Retina (tissue), 1 donor: ENCODE measurements at regions not wholly inside any gene's neighbourhood (a gene's known extent, or its start where the extent isn't known, plus 50 kb on each side); places are given as distances from the start of the nearest gene placed in this dataset.
"Not testable (repeated sequence)": the region's sequence is repeated elsewhere in the genome, so short reads cannot be mapped to it uniquely, and the experiment has no call there.

Experiments
- DNase-seq: peaks from one replicate; pipeline ENCODE4 v3.0.0-alpha.2; 2016

GRCh38 chr1:60299581-60299980 lies 226.0 kb upstream of the C1orf87 start:
- no peak for DNase-seq

GRCh38 chr1:60298290-60298689 lies 224.7 kb upstream of the C1orf87 start:
- no peak for DNase-seq

GRCh38 chr1:60296794-60297193 lies 223.2 kb upstream of the C1orf87 start:
- DNase-seq, result no peak

- no peak for DNase-seq
Observed at GRCh38 chr1:60292140-60292539, 218.6 kb upstream of the C1orf87 start.

- no peak for DNase-seq
Observed at GRCh38 chr1:60290393-60290792, 216.8 kb upstream of the C1orf87 start.

GRCh38 chr1:60287536-60287935 lies 214.0 kb upstream of the C1orf87 start:
- no peak for DNase-seq

GRCh38 chr1:60283690-60284089 lies 210.1 kb upstream of the C1orf87 start:
- no peak for DNase-seq

- DNase-seq, result peak; percentile 82
Observed at GRCh38 chr1:60281360-60281932, 207.9 kb upstream of the C1orf87 start.

GRCh38 chr1:60280819-60281218 lies 207.2 kb upstream of the C1orf87 start:
- no peak for DNase-seq

GRCh38 chr1:60280256-60280655 lies 206.7 kb upstream of the C1orf87 start:
- DNase-seq, result peak; percentile 26

- no peak for DNase-seq
Observed at GRCh38 chr1:60279798-60280197, 206.2 kb upstream of the C1orf87 start.

GRCh38 chr1:60277269-60277668 lies 203.7 kb upstream of the C1orf87 start:
- no peak for DNase-seq

- DNase-seq, result no peak
Observed at GRCh38 chr1:60274422-60275290, 201.1 kb upstream of the C1orf87 start.

- no peak for DNase-seq
Observed at GRCh38 chr1:60273185-60273584, 199.6 kb upstream of the C1orf87 start.

- no peak for DNase-seq
Observed at GRCh38 chr1:60271041-60271440, 197.5 kb upstream of the C1orf87 start.

GRCh38 chr1:60268451-60268850 lies 194.9 kb upstream of the C1orf87 start:
- DNase-seq, result no peak

- no peak for DNase-seq
Observed at GRCh38 chr1:60265560-60266535, 192.3 kb upstream of the C1orf87 start.

- DNase-seq, result no peak
Observed at GRCh38 chr1:60262701-60263100, 189.1 kb upstream of the C1orf87 start.

GRCh38 chr1:60257531-60257930 lies 184.0 kb upstream of the C1orf87 start:
- DNase-seq, result no peak

GRCh38 chr1:60255565-60255964 lies 182.0 kb upstream of the C1orf87 start:
- no peak for DNase-seq

- DNase-seq, result no peak
Observed at GRCh38 chr1:60251426-60251825, 177.9 kb upstream of the C1orf87 start.

- DNase-seq, result not testable (repeated sequence)
Observed at GRCh38 chr1:60247467-60247866, 173.9 kb upstream of the C1orf87 start.

GRCh38 chr1:60245324-60245723 lies 171.8 kb upstream of the C1orf87 start:
- DNase-seq, result no peak
